Mesothelial cell of epicardium (in vitro differentiated cells): ENCODE measurements at regions not wholly inside any gene's neighbourhood (a gene's known extent, or its start where the extent isn't known, plus 50 kb on each side); places are given as distances from the start of the nearest gene placed in this dataset.
"Not testable (repeated sequence)": the region's sequence is repeated elsewhere in the genome, so short reads cannot be mapped to it uniquely, and the experiment has no call there.

Experiments used
- DNase-seq, 2 experiments: peaks; one replicate each; pipeline ENCODE4 v3.0.0; 2021; ENCODE audit warnings: low spot score in 2 of 2; ENCODE audit not compliant: unreplicated experiment in 2 of 2
- H3K27ac Mint-ChIP-seq: 2 replicates; pipeline ENCODE4 v1.8.0; 2021; ENCODE audit warnings: mixed read lengths
- H3K27me3 Mint-ChIP-seq: 2 replicates; pipeline ENCODE4 v1.8.0; 2021; ENCODE audit warnings: low read depth, mixed read lengths
- H3K36me3 Mint-ChIP-seq: 2 replicates; pipeline ENCODE4 v1.8.0; 2021; ENCODE audit warnings: mixed read lengths
- H3K4me1 Mint-ChIP-seq: 2 replicates; pipeline ENCODE4 v1.8.0; 2021; ENCODE audit warnings: mixed read lengths
- H3K4me3 Mint-ChIP-seq: 2 replicates; pipeline ENCODE4 v1.8.0; 2021; ENCODE audit warnings: mild to moderate bottlenecking, moderate library complexity, mixed read lengths
- H3K9me3 Mint-ChIP-seq: 2 replicates; pipeline ENCODE4 v1.8.0; 2021; ENCODE audit warnings: mixed read lengths
- TF ChIP-seq, protein P1 (sequence below): fragments of 200-600 bp; sonication (generic); IDR thresholded peaks from one replicate; pipeline ENCODE4 v1.5.0; 2021; ENCODE audit warnings: antibody characterized with exemption; ENCODE audit not compliant: unreplicated experiment

DNA sequence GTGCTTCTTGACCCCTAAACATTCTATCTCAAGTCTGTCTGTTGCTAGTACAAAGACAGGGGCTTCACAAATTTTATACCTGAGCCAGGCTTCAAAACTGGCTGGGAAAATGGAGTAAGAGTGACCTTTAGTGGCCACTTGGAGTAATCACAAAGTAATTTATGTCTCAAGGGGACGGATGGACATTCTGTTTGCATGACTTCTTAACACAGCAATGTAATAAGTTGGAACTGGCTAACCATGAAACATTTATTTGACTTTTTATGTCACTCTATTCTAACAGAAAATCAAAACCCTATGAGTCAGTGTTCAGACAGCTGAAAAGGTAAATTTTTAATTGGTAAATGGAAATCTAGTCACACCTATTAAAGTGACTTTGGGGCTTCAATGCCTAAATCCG is 600.6 kb downstream of the ANKRD50 start:
- Mint-ChIP-seq H3K27ac (peak overlapping the region; percentile 69), H3K9me3 (peaks cover 4% of the 10 kb centered on the region), H3K36me3 (peaks cover 3% of the 10 kb centered on the region), H3K27me3 (no peaks in the 10 kb centered on the region), H3K4me1 (peaks cover 35% of the 10 kb centered on the region), H3K4me3 (no peak overlapping the region)
- no peak for DNase-seq
- TF ChIP-seq, protein P1, sequence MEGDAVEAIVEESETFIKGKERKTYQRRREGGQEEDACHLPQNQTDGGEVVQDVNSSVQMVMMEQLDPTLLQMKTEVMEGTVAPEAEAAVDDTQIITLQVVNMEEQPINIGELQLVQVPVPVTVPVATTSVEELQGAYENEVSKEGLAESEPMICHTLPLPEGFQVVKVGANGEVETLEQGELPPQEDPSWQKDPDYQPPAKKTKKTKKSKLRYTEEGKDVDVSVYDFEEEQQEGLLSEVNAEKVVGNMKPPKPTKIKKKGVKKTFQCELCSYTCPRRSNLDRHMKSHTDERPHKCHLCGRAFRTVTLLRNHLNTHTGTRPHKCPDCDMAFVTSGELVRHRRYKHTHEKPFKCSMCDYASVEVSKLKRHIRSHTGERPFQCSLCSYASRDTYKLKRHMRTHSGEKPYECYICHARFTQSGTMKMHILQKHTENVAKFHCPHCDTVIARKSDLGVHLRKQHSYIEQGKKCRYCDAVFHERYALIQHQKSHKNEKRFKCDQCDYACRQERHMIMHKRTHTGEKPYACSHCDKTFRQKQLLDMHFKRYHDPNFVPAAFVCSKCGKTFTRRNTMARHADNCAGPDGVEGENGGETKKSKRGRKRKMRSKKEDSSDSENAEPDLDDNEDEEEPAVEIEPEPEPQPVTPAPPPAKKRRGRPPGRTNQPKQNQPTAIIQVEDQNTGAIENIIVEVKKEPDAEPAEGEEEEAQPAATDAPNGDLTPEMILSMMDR, result peak; percentile 48

DNA sequence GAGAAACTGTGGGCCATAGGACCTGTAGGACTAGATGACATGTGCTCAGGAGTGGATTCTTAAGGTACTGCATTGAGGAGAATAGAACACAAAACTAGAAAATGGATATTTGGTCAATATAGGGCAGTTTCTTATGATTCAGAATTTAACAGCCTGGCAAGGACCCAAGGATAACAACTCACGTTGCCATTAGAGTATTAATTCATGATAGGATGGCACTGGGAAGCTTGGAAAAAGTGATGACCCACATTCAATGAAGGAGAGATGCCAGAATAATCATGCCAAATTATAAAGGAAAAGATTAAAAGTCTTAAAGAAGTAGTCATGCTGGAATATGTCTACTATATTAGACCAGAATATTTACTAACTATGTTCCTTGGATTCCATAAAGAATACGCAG is 594.5 kb downstream of the ANKRD50 start:
- DNase-seq, result no peak
- Mint-ChIP-seq H3K4me1 (peaks cover 51% of the 10 kb centered on the region), H3K9me3 (peaks cover 7% of the 10 kb centered on the region), H3K4me3 (no peak overlapping the region), H3K27ac (no peak overlapping the region), H3K36me3 (no peaks in the 10 kb centered on the region), H3K27me3 (no peaks in the 10 kb centered on the region)
- TF ChIP-seq, protein P1, result no peak

DNA sequence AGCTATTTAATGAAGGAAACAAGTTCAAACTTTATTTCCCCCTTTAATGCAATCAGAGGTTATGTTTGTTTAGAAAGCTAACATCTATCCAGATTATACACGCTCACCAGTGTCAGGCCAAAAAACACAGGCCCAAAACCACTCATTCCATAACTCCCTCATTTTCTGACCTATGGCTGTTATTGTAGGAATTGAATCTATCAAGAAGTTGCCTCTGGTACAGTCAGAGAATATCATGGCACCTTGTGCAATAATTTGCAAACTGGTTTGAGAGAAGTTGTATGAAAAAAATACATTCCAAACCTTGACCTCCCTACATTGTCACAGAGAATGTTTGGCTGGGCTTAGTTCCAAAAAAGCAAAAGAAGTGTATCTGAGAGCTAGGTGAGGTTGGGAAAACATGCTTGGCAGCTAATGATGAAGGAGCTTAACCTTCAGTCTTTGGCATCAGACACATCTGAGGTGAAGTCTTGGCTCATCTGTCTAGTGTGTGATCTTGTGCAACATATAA is 591.0 kb downstream of the ANKRD50 start:
- no peaks in the 10 kb centered on the region for H3K27me3 Mint-ChIP-seq
- TF ChIP-seq, protein P1, result no peak
- H3K27ac Mint-ChIP-seq, result peak overlapping the region; percentile 24
- H3K36me3 Mint-ChIP-seq, result peaks cover 3% of the 10 kb centered on the region
- no peak overlapping the region for H3K4me3 Mint-ChIP-seq
- H3K9me3 Mint-ChIP-seq, result peaks cover 10% of the 10 kb centered on the region
- no peak for DNase-seq
- H3K4me1 Mint-ChIP-seq, result peaks cover 58% of the 10 kb centered on the region

DNA sequence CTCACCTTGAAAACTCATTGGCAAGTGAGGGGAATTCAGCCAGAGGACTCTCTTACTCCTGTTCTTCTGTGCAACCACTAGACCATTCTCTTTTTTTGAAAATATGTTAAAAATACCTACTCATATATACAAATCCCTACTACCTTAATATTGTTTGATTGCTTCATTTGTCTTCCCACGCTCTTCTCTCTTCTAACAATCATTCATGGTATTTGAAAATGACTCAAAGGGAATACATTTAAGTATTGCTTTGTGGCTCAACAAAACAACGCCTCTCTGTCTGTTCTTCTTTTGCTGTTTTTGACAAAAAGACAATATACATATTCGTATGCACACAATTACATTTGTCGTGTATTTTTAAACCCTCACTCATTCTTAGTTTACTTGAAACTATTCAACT is 589.4 kb downstream of the ANKRD50 start:
- Mint-ChIP-seq H3K27me3 (no peaks in the 10 kb centered on the region), H3K4me3 (no peak overlapping the region), H3K27ac (peak overlapping the region; percentile 19), H3K4me1 (peaks cover 51% of the 10 kb centered on the region), H3K9me3 (peaks cover 5% of the 10 kb centered on the region), H3K36me3 (peaks cover 3% of the 10 kb centered on the region)
- DNase-seq, result no peak
- TF ChIP-seq, protein P1, result no peak

DNA sequence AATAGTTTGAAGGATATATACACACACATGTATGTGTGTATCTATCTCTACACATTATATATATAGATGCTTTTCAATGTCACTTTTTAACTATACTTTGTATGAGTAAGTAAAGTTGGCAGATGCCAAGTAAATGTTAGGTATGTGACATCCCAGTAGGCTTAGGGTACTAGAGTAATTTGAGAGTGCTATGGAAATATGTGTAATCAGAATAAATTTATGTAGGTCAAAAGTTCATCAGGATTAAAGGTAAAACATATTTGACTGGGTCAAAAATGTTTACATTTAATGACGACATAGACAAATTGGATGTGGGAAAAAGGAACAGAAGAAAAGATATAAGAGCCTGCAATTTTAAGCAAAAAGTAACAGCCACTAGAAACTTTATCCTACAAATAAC is 588.8 kb downstream of the ANKRD50 start:
- H3K4me3 Mint-ChIP-seq, result no peak overlapping the region
- peak overlapping the region; percentile 88 for H3K27ac Mint-ChIP-seq
- no peaks in the 10 kb centered on the region for H3K27me3 Mint-ChIP-seq
- H3K4me1 Mint-ChIP-seq, result peaks cover 50% of the 10 kb centered on the region
- DNase-seq, result no peak
- peaks cover 10% of the 10 kb centered on the region for H3K9me3 Mint-ChIP-seq
- TF ChIP-seq, protein P1, result no peak
- peaks cover 7% of the 10 kb centered on the region for H3K36me3 Mint-ChIP-seq

DNA sequence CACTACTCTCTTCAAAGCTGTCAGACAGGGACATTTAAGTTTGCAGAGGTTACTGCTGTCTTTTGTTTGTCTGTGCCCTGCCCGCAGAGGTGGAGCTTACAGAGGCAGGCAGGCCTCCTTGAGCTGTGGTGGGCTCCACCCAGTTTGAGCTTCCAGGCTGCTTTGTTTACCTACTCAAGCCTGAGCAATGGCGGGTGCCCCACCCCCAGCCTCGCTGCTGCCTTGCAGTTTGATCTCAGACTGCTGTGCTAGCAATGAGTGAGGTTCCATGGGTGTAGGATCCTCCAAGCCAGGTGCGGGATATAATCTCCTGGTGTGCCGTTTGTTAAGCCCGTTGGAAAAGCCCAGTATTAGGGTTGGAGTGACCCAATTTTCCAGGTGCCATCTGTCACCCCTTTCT is 581.2 kb downstream of the ANKRD50 start:
- H3K27me3 Mint-ChIP-seq, H3K4me1 Mint-ChIP-seq, DNase-seq, H3K27ac Mint-ChIP-seq, H3K4me3 Mint-ChIP-seq: not testable (repeated sequence)
- H3K36me3 Mint-ChIP-seq, result peaks cover 24% of the 10 kb centered on the region
- peaks cover 40% of the 10 kb centered on the region for H3K9me3 Mint-ChIP-seq
